B cell (primary cell): ENCODE measurements at regions not wholly inside any gene's neighbourhood (a gene's known extent, or its start where the extent isn't known, plus 50 kb on each side); places are given as distances from the start of the nearest gene placed in this dataset.

Experiments used
- ATAC-seq: fragments of 200-7000 bp; cut with Tn5 transposase; one replicate; pipeline ENCODE4 v1.10.0; 2021; ENCODE audit warnings: low read depth, mild to moderate bottlenecking, moderate number of reproducible peaks, moderate library complexity
- CTCF ChIA-PET: fragments of 350-600 bp; sonication (Branson Sonifier 250); formaldehyde crosslinking; loops from one replicate; lab custom pipeline; 2021; ENCODE audit warnings: antibody characterized with exemption, inconsistent platforms; lab: Charles Lee
- POLR2A ChIA-PET: fragments of 350-600 bp; sonication (Branson Sonifier 250); formaldehyde crosslinking; loops from one replicate; lab custom pipeline; 2021; ENCODE audit warnings: antibody characterized with exemption; lab: Charles Lee
- DNase-seq: peaks from one replicate; pipeline ENCODE4 v3.0.0; 2013
- H2AFZ ChIP-seq: 2 replicates; pipeline ENCODE4 v1.6.1; 2012; ENCODE audit warnings: mild to moderate bottlenecking, low read depth, low read length; ENCODE audit not compliant: insufficient read depth, poor library complexity, severe bottlenecking
- H3K27ac ChIP-seq, 2 donors: 1 replicate in 1 of 2; 2 replicates in 1 of 2; pipeline ENCODE4 v1.5.1; 2012 to 2013; ENCODE audit warnings: low read length in 2 of 2, mild to moderate bottlenecking in 2 of 2, moderate library complexity in 1 of 2
- H3K27me3 ChIP-seq, 4 experiments: fragments of 200-600 bp in 1 of 4; sonication (generic) in 1 of 4; replicated peaks in 1 of 4; 1 replicate in 2 of 4; 2 replicates in 2 of 4; pipeline versions ENCODE4 v1.6.1 to v1.7.0; 2013 to 2016; ENCODE audit warnings: low read length in 3 of 4, mild to moderate bottlenecking in 2 of 4, mixed read lengths in 1 of 4, moderate library complexity in 1 of 4; ENCODE audit not compliant: insufficient read depth in 4 of 4, control insufficient read depth in 3 of 4; ENCODE audit errors: control extremely low read depth in 1 of 4
- H3K36me3 ChIP-seq, 2 experiments: replicated peaks in 1 of 2; 1 replicate in 1 of 2; 2 replicates in 1 of 2; pipeline versions ENCODE4 v1.6.1 to v1.7.1; 2013; ENCODE audit warnings: low read length in 1 of 2; ENCODE audit not compliant: insufficient read depth in 2 of 2, control insufficient read depth in 1 of 2; ENCODE audit errors: control extremely low read depth in 1 of 2, extremely low read depth in 1 of 2
- H3K4me1 ChIP-seq, 2 donors: fragments of 200-600 bp in 1 of 2; sonication (generic) in 1 of 2; 1 replicate in 1 of 2; 2 replicates in 1 of 2; pipeline versions ENCODE4 v1.5.1 to v1.6.1; 2013 to 2017; ENCODE audit warnings: low read length in 2 of 2; ENCODE audit not compliant: control insufficient read depth in 2 of 2, insufficient read depth in 2 of 2
- H3K4me2 ChIP-seq: replicated peaks from 2 replicates; pipeline ENCODE3; 2012; ENCODE audit warnings: mild to moderate bottlenecking, low read depth, low read length; ENCODE audit not compliant: poor library complexity, severe bottlenecking
- H3K4me3 ChIP-seq, 5 experiments: fragments of 200-600 bp in 1 of 5; sonication (generic) in 1 of 5; 1 replicate in 3 of 5; 2 replicates in 2 of 5; pipeline versions ENCODE4 v1.5.1 to v1.7.0; 2011 to 2016; ENCODE audit warnings: low read length in 4 of 5, mild to moderate bottlenecking in 4 of 5, low read depth in 2 of 5, control low read depth in 1 of 5, moderate library complexity in 1 of 5; ENCODE audit not compliant: insufficient read depth in 1 of 5; ENCODE audit errors: control extremely low read depth in 1 of 5, extremely low read depth in 1 of 5
- H3K79me2 ChIP-seq: fragments of 200-600 bp; sonication (generic); one replicate; pipeline ENCODE4 v1.6.0; 2016; ENCODE audit warnings: low read length; ENCODE audit not compliant: control insufficient read depth, insufficient read depth
- H3K9ac ChIP-seq: fragments of 200-600 bp; sonication (generic); 2 replicates; pipeline ENCODE4 v1.6.1; 2017; ENCODE audit warnings: mild to moderate bottlenecking, low read length, moderate library complexity
- H3K9me3 ChIP-seq, 3 donors: one replicate each; pipeline versions ENCODE4 v1.6.1 to v1.7.1; 2013; ENCODE audit warnings: low read length in 2 of 3; ENCODE audit not compliant: control insufficient read depth in 2 of 3, insufficient read depth in 1 of 3; ENCODE audit errors: control extremely low read depth in 1 of 3
- H4K20me1 ChIP-seq: 2 replicates; pipeline ENCODE4 v1.6.0; 2012; ENCODE audit warnings: mild to moderate bottlenecking, low read length; ENCODE audit not compliant: insufficient read depth, control insufficient read depth, poor library complexity, severe bottlenecking
- H3K27ac Mint-ChIP-seq: one replicate; pipeline ENCODE4 v1.8.0; 2021; ENCODE audit warnings: mixed read lengths
- H3K27me3 Mint-ChIP-seq: one replicate; pipeline ENCODE4 v1.8.0; 2021; ENCODE audit warnings: mixed read lengths
- H3K4me1 Mint-ChIP-seq: one replicate; pipeline ENCODE4 v1.8.0; 2021; ENCODE audit warnings: mixed read lengths
- H3K4me3 Mint-ChIP-seq: one replicate; pipeline ENCODE4 v1.8.0; 2021; ENCODE audit warnings: mixed read lengths
- H3K9me3 Mint-ChIP-seq: one replicate; pipeline ENCODE4 v1.8.0; 2022; ENCODE audit warnings: mixed read lengths; ENCODE audit not compliant: insufficient read depth
- EZH2 ChIP-seq: IDR thresholded peaks from 2 replicates; pipeline ENCODE4 v1.6.1; 2012; ENCODE audit warnings: borderline replicate concordance, low read depth, mild to moderate bottlenecking, moderate library complexity, low read length; ENCODE audit not compliant: insufficient read depth, poor library complexity, severe bottlenecking
- WGBS: methylation state at CpG from one replicate; pipeline ENCODE4 v1.1.5; 2013; ENCODE audit warnings: missing lambda C conversion rate; ENCODE audit not compliant: insufficient coverage; 5-methylcytosine and 5-hydroxymethylcytosine counted together
- intact Hi-C: fragments of 100-400 bp; cut with micrococcal nuclease; formaldehyde crosslinking; loops from one replicate; pipeline ENCODE4 v1.10.0; 2022
- TF ChIP-seq, protein P1 (sequence below): fragments of 200-600 bp; IDR thresholded peaks from one replicate; pipeline ENCODE4 v1.8.0; 2022; ENCODE audit warnings: antibody characterized with exemption, mild to moderate bottlenecking

DNA sequence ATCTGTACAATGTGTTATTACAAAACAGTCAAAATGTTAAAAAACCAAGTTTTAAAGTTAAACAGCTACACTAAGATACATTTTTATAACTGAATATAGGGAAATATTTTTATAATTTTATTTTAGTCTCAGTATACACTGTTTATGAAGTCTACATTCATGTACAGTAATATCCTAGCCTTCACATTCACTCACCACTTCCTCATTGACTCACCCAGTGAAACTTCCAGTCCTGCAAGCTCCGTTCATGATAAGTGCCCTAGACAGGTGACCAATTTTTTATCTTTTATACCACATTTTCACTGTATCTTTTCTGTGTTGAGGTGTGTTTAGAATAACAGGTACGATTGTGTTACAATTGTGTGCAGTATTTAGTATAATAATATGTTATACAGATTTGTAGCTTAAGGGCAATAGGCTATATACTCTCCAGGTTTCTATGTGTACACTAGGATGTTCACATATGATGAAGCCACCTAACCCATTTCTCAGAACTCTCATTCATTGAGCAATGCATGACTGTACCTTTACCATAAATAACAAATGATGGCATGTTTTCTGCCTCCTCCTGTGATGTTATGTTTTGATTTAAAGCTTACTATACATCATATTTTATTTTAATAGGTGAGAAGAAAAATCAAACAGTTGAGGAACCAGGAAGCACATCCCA, 388.4 kb upstream of the NDN start:
- no CpG with 5 or more reads among the region's 2 CpGs for WGBS
- POLR2A ChIA-PET, result no interaction called here
- no peak overlapping the region for H2AFZ ChIP-seq
- H3K79me2 ChIP-seq, result no peaks in the 10 kb centered on the region
- no peak overlapping the region for H3K4me3 ChIP-seq
- no peak overlapping the region for H3K9ac ChIP-seq
- no peaks in the 10 kb centered on the region for H3K4me1 Mint-ChIP-seq
- intact Hi-C loops, result no loop called here
- H3K9me3 Mint-ChIP-seq, result peaks cover 4% of the 10 kb centered on the region
- no peaks in the 10 kb centered on the region for H3K27me3 ChIP-seq
- H3K27ac Mint-ChIP-seq, result no peak overlapping the region
- no peak for TF ChIP-seq EZH2
- TF ChIP-seq, protein P1, sequence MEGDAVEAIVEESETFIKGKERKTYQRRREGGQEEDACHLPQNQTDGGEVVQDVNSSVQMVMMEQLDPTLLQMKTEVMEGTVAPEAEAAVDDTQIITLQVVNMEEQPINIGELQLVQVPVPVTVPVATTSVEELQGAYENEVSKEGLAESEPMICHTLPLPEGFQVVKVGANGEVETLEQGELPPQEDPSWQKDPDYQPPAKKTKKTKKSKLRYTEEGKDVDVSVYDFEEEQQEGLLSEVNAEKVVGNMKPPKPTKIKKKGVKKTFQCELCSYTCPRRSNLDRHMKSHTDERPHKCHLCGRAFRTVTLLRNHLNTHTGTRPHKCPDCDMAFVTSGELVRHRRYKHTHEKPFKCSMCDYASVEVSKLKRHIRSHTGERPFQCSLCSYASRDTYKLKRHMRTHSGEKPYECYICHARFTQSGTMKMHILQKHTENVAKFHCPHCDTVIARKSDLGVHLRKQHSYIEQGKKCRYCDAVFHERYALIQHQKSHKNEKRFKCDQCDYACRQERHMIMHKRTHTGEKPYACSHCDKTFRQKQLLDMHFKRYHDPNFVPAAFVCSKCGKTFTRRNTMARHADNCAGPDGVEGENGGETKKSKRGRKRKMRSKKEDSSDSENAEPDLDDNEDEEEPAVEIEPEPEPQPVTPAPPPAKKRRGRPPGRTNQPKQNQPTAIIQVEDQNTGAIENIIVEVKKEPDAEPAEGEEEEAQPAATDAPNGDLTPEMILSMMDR, result no peak
- no peaks in the 10 kb centered on the region for H3K27me3 Mint-ChIP-seq
- H3K36me3 ChIP-seq, result no peaks in the 10 kb centered on the region
- no peaks in the 10 kb centered on the region for H3K4me1 ChIP-seq
- no peak overlapping the region for H3K4me2 ChIP-seq
- CTCF ChIA-PET, result no interaction called here
- no peak for DNase-seq
- no peaks in the 10 kb centered on the region for H4K20me1 ChIP-seq
- no peak for ATAC-seq
- H3K9me3 ChIP-seq, result peaks cover 0 to 14% (median 2%) of the 10 kb centered on the region in 3 donors
- no peak overlapping the region for H3K27ac ChIP-seq
- no peak overlapping the region for H3K4me3 Mint-ChIP-seq

DNA sequence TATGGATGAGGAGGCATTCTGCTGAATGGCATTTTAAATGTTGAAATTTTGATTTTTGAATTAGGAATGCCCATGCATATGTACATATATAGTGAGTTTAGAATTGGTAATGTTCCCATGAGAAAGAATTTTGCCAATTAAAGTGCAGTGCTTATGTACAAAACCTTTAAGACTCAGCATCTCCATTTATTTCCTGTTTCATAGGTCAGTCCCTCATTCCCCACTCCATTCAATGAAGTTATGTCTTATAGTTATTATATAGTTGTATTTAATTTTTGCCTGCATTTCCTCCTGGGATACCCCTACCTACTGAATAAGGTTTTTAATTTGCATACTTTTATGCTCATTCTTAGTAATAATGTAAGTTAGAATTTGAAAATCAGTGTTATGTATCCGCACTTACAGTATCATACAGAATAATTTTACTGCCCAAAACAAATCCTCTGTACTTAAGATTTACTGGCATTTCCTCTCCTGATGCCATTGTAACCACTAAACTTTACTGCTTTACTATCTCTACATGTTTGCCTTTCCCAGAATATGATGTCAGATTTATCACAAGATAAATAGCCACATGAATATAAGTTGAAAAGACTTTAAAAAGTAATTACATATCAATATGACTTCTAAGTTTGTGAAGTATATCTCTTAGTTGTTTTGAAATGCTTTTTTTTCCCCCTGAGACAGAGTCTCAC, 389.1 kb upstream of the NDN start:
- no peak for TF ChIP-seq EZH2
- TF ChIP-seq, protein P1, result no peak
- Histone ChIP-seq H3K79me2 (no peaks in the 10 kb centered on the region), H3K36me3 (no peaks in the 10 kb centered on the region), H3K27ac (no peak overlapping the region), H4K20me1 (no peaks in the 10 kb centered on the region), H3K4me2 (no peak overlapping the region), H3K9ac (no peak overlapping the region), H2AFZ (no peak overlapping the region), H3K4me3 (no peak overlapping the region), H3K27me3 (no peaks in the 10 kb centered on the region), H3K4me1 (no peaks in the 10 kb centered on the region), H3K9me3 (peaks cover 0 to 14% (median 2%) of the 10 kb centered on the region in 3 donors)
- Mint-ChIP-seq H3K4me1 (no peaks in the 10 kb centered on the region), H3K27ac (no peak overlapping the region), H3K4me3 (no peak overlapping the region), H3K27me3 (no peaks in the 10 kb centered on the region), H3K9me3 (peaks cover 4% of the 10 kb centered on the region)
- ChIA-PET POLR2A (no interaction called here), CTCF (no interaction called here)
- intact Hi-C loops, result no loop called here
- ATAC-seq (no peak), DNase-seq (no peak)
- WGBS, result no CpG with 5 or more reads among the region's 1 CpG
